Mesothelial cell of epicardium (in vitro differentiated cells): ENCODE measurements at regions not wholly inside any gene's neighbourhood (a gene's known extent, or its start where the extent isn't known, plus 50 kb on each side); places are given as distances from the start of the nearest gene placed in this dataset.
A peak's percentile ranks its signal among the peaks of the same experiment; 100 is the strongest.

ENCODE experiments used
- DNase-seq, 2 experiments: peaks; one replicate each; pipeline ENCODE4 v3.0.0; 2021; ENCODE audit warnings: low spot score in 2 of 2; ENCODE audit not compliant: unreplicated experiment in 2 of 2
- H3K27ac Mint-ChIP-seq: 2 replicates; pipeline ENCODE4 v1.8.0; 2021; ENCODE audit warnings: mixed read lengths
- H3K27me3 Mint-ChIP-seq: 2 replicates; pipeline ENCODE4 v1.8.0; 2021; ENCODE audit warnings: low read depth, mixed read lengths
- H3K36me3 Mint-ChIP-seq: 2 replicates; pipeline ENCODE4 v1.8.0; 2021; ENCODE audit warnings: mixed read lengths
- H3K4me1 Mint-ChIP-seq: 2 replicates; pipeline ENCODE4 v1.8.0; 2021; ENCODE audit warnings: mixed read lengths
- H3K4me3 Mint-ChIP-seq: 2 replicates; pipeline ENCODE4 v1.8.0; 2021; ENCODE audit warnings: mild to moderate bottlenecking, moderate library complexity, mixed read lengths
- H3K9me3 Mint-ChIP-seq: 2 replicates; pipeline ENCODE4 v1.8.0; 2021; ENCODE audit warnings: mixed read lengths
- TF ChIP-seq, protein P1 (sequence below): fragments of 200-600 bp; sonication (generic); IDR thresholded peaks from one replicate; pipeline ENCODE4 v1.5.0; 2021; ENCODE audit warnings: antibody characterized with exemption; ENCODE audit not compliant: unreplicated experiment

DNA sequence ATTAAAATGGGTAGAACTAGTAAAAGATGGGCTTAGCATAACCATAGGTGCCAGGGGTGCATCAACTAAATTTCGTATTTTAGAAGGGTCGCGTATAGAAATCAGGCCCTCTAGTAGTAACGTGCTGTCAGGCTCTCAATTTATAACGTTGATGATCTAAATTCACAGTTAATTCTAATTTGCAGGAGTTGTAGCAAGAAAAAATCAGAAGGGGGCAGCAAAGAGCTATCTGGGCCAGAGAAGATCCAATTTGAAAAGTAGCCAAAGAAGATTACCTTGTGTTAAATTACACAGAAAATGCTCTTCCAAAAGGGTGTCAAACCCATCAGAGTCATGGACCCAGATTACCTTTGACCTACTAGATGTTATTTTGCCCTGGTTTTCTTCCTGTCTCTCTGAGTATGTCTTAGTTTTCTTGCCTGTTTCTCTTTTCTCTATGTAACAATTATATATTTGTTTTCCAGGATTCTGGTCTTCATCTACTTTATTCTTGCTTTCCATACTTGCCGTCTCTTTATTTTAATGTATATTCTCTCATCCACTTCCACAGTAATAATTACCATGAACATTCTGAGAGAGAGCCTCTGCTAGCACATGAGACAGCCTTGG lies 1030.9 kb downstream of the AMY1C start:
- H3K36me3 Mint-ChIP-seq, result no peaks in the 10 kb centered on the region
- no peaks in the 10 kb centered on the region for H3K9me3 Mint-ChIP-seq
- no peak overlapping the region for H3K27ac Mint-ChIP-seq
- no peak overlapping the region for H3K4me3 Mint-ChIP-seq
- H3K4me1 Mint-ChIP-seq, result no peaks in the 10 kb centered on the region
- no peak for DNase-seq
- peaks cover 7% of the 10 kb centered on the region for H3K27me3 Mint-ChIP-seq
- TF ChIP-seq, protein P1, sequence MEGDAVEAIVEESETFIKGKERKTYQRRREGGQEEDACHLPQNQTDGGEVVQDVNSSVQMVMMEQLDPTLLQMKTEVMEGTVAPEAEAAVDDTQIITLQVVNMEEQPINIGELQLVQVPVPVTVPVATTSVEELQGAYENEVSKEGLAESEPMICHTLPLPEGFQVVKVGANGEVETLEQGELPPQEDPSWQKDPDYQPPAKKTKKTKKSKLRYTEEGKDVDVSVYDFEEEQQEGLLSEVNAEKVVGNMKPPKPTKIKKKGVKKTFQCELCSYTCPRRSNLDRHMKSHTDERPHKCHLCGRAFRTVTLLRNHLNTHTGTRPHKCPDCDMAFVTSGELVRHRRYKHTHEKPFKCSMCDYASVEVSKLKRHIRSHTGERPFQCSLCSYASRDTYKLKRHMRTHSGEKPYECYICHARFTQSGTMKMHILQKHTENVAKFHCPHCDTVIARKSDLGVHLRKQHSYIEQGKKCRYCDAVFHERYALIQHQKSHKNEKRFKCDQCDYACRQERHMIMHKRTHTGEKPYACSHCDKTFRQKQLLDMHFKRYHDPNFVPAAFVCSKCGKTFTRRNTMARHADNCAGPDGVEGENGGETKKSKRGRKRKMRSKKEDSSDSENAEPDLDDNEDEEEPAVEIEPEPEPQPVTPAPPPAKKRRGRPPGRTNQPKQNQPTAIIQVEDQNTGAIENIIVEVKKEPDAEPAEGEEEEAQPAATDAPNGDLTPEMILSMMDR, result peak; percentile 85

DNA sequence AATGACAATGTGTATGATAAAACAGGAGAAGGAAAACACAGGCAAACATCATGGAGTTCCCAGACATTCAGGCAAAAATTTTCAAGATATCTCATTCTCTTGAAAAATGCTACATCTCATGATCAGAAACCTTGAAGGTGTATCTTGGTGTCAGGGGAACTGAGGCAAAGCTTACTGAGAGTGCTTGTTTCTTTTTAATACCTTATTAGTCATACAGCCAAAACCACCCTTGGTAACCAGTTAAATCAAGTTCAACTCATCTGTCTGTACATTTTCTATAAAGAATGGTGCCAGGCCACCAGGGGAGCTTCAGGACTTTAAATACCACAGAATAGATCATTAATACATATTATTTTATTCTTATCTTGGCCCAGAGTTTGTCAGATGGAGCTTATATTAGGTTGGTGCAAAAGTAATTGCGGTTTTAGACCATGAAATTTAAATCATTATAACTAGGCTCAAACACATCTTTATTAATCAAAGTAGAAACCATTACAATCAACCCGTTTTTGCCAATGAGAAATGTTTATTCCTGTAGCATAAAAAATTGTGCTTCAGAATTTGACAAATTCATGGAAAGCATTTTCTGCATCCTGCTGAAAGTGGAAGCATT lies 1036.0 kb downstream of the AMY1C start:
- Mint-ChIP-seq H3K4me3 (no peak overlapping the region), H3K27ac (no peak overlapping the region), H3K36me3 (no peaks in the 10 kb centered on the region), H3K27me3 (no peaks in the 10 kb centered on the region), H3K9me3 (no peaks in the 10 kb centered on the region), H3K4me1 (no peaks in the 10 kb centered on the region)
- no peak for DNase-seq
- TF ChIP-seq, protein P1, result no peak

DNA sequence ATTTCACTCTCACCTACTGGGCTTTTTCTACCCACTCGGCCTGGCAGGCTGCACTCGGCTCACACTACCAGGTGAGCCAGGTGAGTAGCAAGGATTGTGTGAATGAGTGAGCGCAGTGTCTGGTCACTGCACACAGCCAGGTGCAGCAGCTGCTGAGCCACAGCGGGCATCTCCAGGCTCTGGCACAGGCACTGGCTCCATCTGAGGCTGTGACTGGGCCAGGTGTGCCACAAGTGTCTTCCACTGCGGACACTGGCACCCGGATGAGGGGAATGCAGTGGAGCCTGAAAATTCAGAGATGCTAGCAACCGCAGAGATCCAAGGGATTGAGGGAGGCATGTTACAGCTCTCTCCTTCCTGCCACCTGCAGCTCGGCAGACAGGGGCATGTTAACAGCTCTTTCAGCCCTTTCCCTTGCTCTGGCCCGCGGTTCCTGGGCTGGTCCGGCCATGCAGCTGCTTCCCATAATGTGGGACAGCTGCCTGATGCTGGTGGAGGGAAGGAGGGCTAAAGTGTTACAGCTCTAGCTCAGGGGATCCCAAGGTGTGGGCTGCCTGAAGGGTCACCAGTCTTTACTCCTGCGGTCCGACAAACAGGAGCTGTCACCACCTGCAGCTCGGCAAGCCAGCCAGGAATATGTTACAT lies 1038.3 kb downstream of the AMY1C start:
- Mint-ChIP-seq H3K9me3 (no peaks in the 10 kb centered on the region), H3K4me3 (no peak overlapping the region), H3K4me1 (no peaks in the 10 kb centered on the region), H3K36me3 (no peaks in the 10 kb centered on the region), H3K27me3 (no peaks in the 10 kb centered on the region), H3K27ac (no peak overlapping the region)
- DNase-seq, result no peak
- TF ChIP-seq, protein P1, result no peak

DNA sequence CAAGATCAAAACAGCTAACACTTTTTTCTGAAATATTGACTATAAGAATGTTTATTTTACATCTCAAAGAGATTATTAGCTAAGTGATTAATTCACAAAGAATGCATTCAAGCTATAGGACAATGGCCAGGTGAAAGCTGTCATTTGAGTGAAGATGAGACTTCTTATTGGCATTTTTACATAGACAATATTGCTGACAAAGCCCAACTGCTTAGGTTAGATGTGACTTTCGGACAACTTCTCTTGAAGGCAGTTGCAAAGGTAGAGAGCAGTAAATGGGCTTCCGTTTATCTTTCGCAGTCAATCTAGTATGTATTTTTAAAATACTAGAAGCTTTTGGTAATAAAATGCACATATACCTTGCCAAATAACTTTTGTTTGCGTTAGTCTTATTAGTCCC lies 1041.3 kb downstream of the AMY1C start:
- no peaks in the 10 kb centered on the region for H3K4me1 Mint-ChIP-seq
- no peak for DNase-seq
- TF ChIP-seq, protein P1, result no peak
- no peak overlapping the region for H3K27ac Mint-ChIP-seq
- H3K4me3 Mint-ChIP-seq, result no peak overlapping the region
- H3K36me3 Mint-ChIP-seq, result no peaks in the 10 kb centered on the region
- H3K9me3 Mint-ChIP-seq, result peaks cover 4% of the 10 kb centered on the region
- no peaks in the 10 kb centered on the region for H3K27me3 Mint-ChIP-seq

DNA sequence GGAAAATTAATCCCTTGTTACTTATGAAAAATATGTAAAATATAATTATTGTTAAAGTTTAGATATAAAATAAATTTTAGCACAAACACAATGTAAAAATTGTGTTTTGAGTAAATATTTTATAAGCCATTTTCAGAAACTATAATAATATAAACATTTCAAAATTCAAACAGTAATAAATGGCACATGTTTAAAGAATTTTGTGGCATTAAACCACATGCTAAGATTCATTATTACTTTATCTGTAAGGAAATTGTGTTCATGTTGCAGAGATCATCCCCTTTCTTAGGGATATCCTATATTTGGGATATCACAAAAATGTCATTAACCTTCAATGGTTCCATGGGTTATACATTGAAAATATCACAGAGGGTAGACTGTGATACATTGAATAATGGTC lies 1044.3 kb downstream of the AMY1C start:
- H3K4me1 Mint-ChIP-seq, result no peaks in the 10 kb centered on the region
- TF ChIP-seq, protein P1, result no peak
- H3K27ac Mint-ChIP-seq, result no peak overlapping the region
- no peaks in the 10 kb centered on the region for H3K36me3 Mint-ChIP-seq
- DNase-seq, result no peak
- H3K9me3 Mint-ChIP-seq, result peaks cover 4% of the 10 kb centered on the region
- H3K4me3 Mint-ChIP-seq, result no peak overlapping the region
- H3K27me3 Mint-ChIP-seq, result no peaks in the 10 kb centered on the region
